Endothelial cell of umbilical vein (primary cell): ENCODE measurements at regions not wholly inside any gene's neighbourhood (a gene's known extent, or its start where the extent isn't known, plus 50 kb on each side); places are given as distances from the start of the nearest gene placed in this dataset.

Experiments
- BruUV-seq: library from RNA; stranded (reverse); fragments of 400-500 nt; replicated peaks from 2 replicates; lab custom pipeline; 2021; lab: Mats Ljungman, UMichigan
- CTCF ChIA-PET: fragments of 300-600, 350-600 bp; sonication (Branson Sonifier 250); formaldehyde crosslinking; loops from one replicate; lab custom pipeline; 2021; ENCODE audit warnings: antibody characterized with exemption, inconsistent platforms; lab: Charles Lee
- POLR2A ChIA-PET: fragments of 300-600, 350-600 bp; sonication (Branson Sonifier 250); formaldehyde crosslinking; loops from one replicate; lab custom pipeline; 2021; ENCODE audit warnings: antibody characterized with exemption, inconsistent platforms; lab: Charles Lee
- DNase-seq: peaks from one replicate; pipeline ENCODE4 v3.0.0-alpha.2; 2011; ENCODE audit warnings: low read depth, low spot score
- FAIRE-seq: peaks from 2 replicates; lab custom pipeline; 2011; peaks lifted over from hg19 to GRCh38; lab: Jason Lieb, UNC
- H2AFZ ChIP-seq: 2 replicates; pipeline ENCODE4 v1.6.0; 2012; ENCODE audit warnings: low read depth, low read length, control low read depth, inconsistent platforms
- H3K27ac ChIP-seq: 2 replicates; pipeline ENCODE4 v1.5.1; 2011; ENCODE audit warnings: low read depth, mild to moderate bottlenecking, control low read depth, low read length, moderate library complexity; ENCODE audit not compliant: insufficient read depth
- H3K27me3 ChIP-seq, 2 experiments: 2 replicates each; pipeline versions ENCODE4 v1.6.0 to v1.6.1; 2011; ENCODE audit warnings: low read length in 2 of 2, mixed read lengths in 1 of 2; ENCODE audit not compliant: control insufficient read depth in 2 of 2, insufficient read depth in 2 of 2
- H3K36me3 ChIP-seq, 2 experiments: 2 replicates in 1 of 2; 3 replicates in 1 of 2; pipeline ENCODE4 v1.5.1; 2011; ENCODE audit warnings: low read length in 2 of 2, mild to moderate bottlenecking in 1 of 2, moderate library complexity in 1 of 2; ENCODE audit not compliant: control insufficient read depth in 2 of 2, insufficient read depth in 2 of 2; ENCODE audit errors: extremely low read depth in 1 of 2
- H3K4me1 ChIP-seq: 3 replicates; pipeline ENCODE4 v1.5.1; 2011; ENCODE audit warnings: mild to moderate bottlenecking, low read length; ENCODE audit not compliant: control insufficient read depth, insufficient read depth; ENCODE audit errors: extremely low read depth
- H3K4me2 ChIP-seq: 2 replicates; pipeline ENCODE4 v1.6.1; 2011; ENCODE audit warnings: low read length, control low read depth, mixed read lengths; ENCODE audit not compliant: insufficient read depth
- H3K4me3 ChIP-seq, 3 experiments: fragments of 200-600 bp in 1 of 3; sonication (generic), shearing (Covaris generic) in 1 of 3; replicated peaks in 1 of 3; 2 replicates each; pipeline ENCODE4 v1.5.1; 2011 to 2016; ENCODE audit warnings: control low read depth in 3 of 3, low read length in 3 of 3, mild to moderate bottlenecking in 2 of 3, inconsistent platforms in 1 of 3, low read depth in 1 of 3, moderate library complexity in 1 of 3; ENCODE audit not compliant: insufficient read depth in 1 of 3
- H3K79me2 ChIP-seq: 2 replicates; pipeline ENCODE4 v1.6.0; 2012; ENCODE audit warnings: low read length, inconsistent platforms; ENCODE audit not compliant: control insufficient read depth, insufficient read depth
- H3K9ac ChIP-seq: replicated peaks from 2 replicates; pipeline ENCODE3; 2011; ENCODE audit warnings: low read length, control low read depth; ENCODE audit not compliant: insufficient read depth; ENCODE audit errors: extremely low read depth
- H3K9me1 ChIP-seq: replicated peaks from 3 replicates; pipeline ENCODE4 v1.6.0; 2011; ENCODE audit warnings: mild to moderate bottlenecking, low read length; ENCODE audit not compliant: control insufficient read depth, insufficient read depth; ENCODE audit errors: extremely low read depth
- H3K9me3 ChIP-seq: replicated peaks from 2 replicates; pipeline ENCODE4 v1.5.1; 2012; ENCODE audit warnings: low read length, inconsistent platforms; ENCODE audit not compliant: control insufficient read depth, insufficient read depth
- H4K20me1 ChIP-seq: replicated peaks from 2 replicates; pipeline ENCODE3; 2011; ENCODE audit warnings: mild to moderate bottlenecking, low read length; ENCODE audit not compliant: control insufficient read depth, insufficient read depth; ENCODE audit errors: extremely low read depth
- CTCF ChIP-seq, 2 donors: IDR thresholded peaks; 1 replicate in 1 of 2; 2 replicates in 1 of 2; pipeline ENCODE4 v1.5.1; 2011; ENCODE audit warnings: low read length in 2 of 2, mild to moderate bottlenecking in 2 of 2, moderate library complexity in 2 of 2, control low read depth in 1 of 2, inconsistent platforms in 1 of 2, low read depth in 1 of 2; ENCODE audit not compliant: insufficient read depth in 1 of 2; ENCODE audit errors: extremely low read depth in 1 of 2
- FOS ChIP-seq: IDR thresholded peaks from 2 replicates; pipeline ENCODE4 v1.6.1; 2011; ENCODE audit warnings: mild to moderate bottlenecking, low read length, moderate library complexity, borderline replicate concordance; ENCODE audit not compliant: insufficient read depth
- GATA2 ChIP-seq: IDR thresholded peaks from 2 replicates; pipeline ENCODE4 v1.7.0; 2011; ENCODE audit warnings: low read depth, mild to moderate bottlenecking, moderate library complexity, mixed read lengths, low read length; ENCODE audit not compliant: insufficient read length, insufficient read depth
- JUN ChIP-seq: IDR thresholded peaks from 2 replicates; pipeline ENCODE4 v1.6.1; 2011; ENCODE audit warnings: borderline replicate concordance, low read depth; ENCODE audit not compliant: insufficient read length, insufficient read depth
- MAX ChIP-seq: IDR thresholded peaks from 2 replicates; pipeline ENCODE4 v1.6.1; 2011; ENCODE audit not compliant: insufficient read depth, insufficient read length
- MYC ChIP-seq: IDR thresholded peaks from one replicate; pipeline ENCODE4 v1.6.1; 2011; ENCODE audit warnings: mild to moderate bottlenecking, low read depth, low read length
- POLR2A ChIP-seq: IDR thresholded peaks from 2 replicates; pipeline ENCODE4 v1.6.1; 2012; ENCODE audit warnings: low read depth, mild to moderate bottlenecking, control low read depth, low read length
- POLR2AphosphoS5 ChIP-seq: IDR thresholded peaks from 2 replicates; pipeline ENCODE4 v1.6.1; 2012; ENCODE audit warnings: low read depth, mild to moderate bottlenecking, control low read depth, low read length, moderate library complexity; ENCODE audit not compliant: insufficient read depth
- dilution Hi-C: fragments of 300-500 bp; cut with MboI; formaldehyde crosslinking; loops from one replicate; pipeline ENCODE4 v1.15.0; 2019; ENCODE audit warnings: low sequenced_read_pairs; ENCODE audit not compliant: extremely low pct_ligation_motif_present
- intact Hi-C: fragments of 100-400 bp; cut with micrococcal nuclease; formaldehyde crosslinking; loops from one replicate; pipeline ENCODE4 v1.10.0; 2022

GRCh38 chr22:47423861-47424820 is 661.7 kb downstream of the TBC1D22A start:
- no peaks in the 10 kb centered on the region for H3K79me2 ChIP-seq
- no peaks in the 10 kb centered on the region for H3K9me1 ChIP-seq
- no TSS peak for BruUV-seq
- no peak overlapping the region for H3K4me2 ChIP-seq
- no peaks in the 10 kb centered on the region for H3K4me1 ChIP-seq
- peaks cover 5% of the 10 kb centered on the region for H3K9me3 ChIP-seq
- dilution Hi-C loops (no loop called here), intact Hi-C loops (no loop called here)
- POLR2A ChIA-PET: no interaction called here
- H3K36me3 ChIP-seq: no peaks in the 10 kb centered on the region
- H3K4me3 ChIP-seq: no peak overlapping the region
- no peaks in the 10 kb centered on the region for H3K27me3 ChIP-seq
- H2AFZ ChIP-seq: no peak overlapping the region
- TF ChIP-seq JUN (no peak), GATA2 (no peak), MAX (no peak), POLR2AphosphoS5 (no peak), FOS (no peak), POLR2A (no peak), MYC (no peak), CTCF (IDR thresholded peaks at IDR 0.05; ENCODE audit: extremely low read depth in 1 of 2, insufficient read depth in 1 of 2, low read depth in 1 of 2, low read length in 2 of 2) (no peak)
- DNase-seq (no peak), FAIRE-seq (no peak)
- CTCF ChIA-PET: no interaction called here
- no peak overlapping the region for H3K9ac ChIP-seq
- H4K20me1 ChIP-seq: no peaks in the 10 kb centered on the region
- H3K27ac ChIP-seq: no peak overlapping the region
